H9 (cell line): ENCODE measurements at regions not wholly inside any gene's neighbourhood (a gene's known extent, or its start where the extent isn't known, plus 50 kb on each side); places are given as distances from the start of the nearest gene placed in this dataset.

Experiments used
- DNase-seq: peaks from one replicate; pipeline ENCODE4 v3.0.0-alpha.2; 2017
- H2AFZ ChIP-seq: one replicate; pipeline ENCODE4 v1.6.1; 2013; ENCODE audit warnings: mild to moderate bottlenecking, low read length, control low read depth, moderate library complexity
- H2AK5ac ChIP-seq: 2 replicates; pipeline ENCODE4 v1.6.1; 2013; ENCODE audit warnings: low read length, control low read depth, mixed read lengths; ENCODE audit not compliant: insufficient read length
- H2BK120ac ChIP-seq: one replicate; pipeline ENCODE4 v1.6.1; 2013; ENCODE audit warnings: low read depth, mild to moderate bottlenecking, low read length, control low read depth, inconsistent platforms; ENCODE audit not compliant: poor library complexity, severe bottlenecking
- H2BK12ac ChIP-seq: 2 replicates; pipeline ENCODE4 v1.6.1; 2013; ENCODE audit warnings: low read length, control low read depth, mixed read lengths, low read depth; ENCODE audit not compliant: insufficient read length
- H2BK15ac ChIP-seq: 2 replicates; pipeline ENCODE4 v1.6.1; 2013; ENCODE audit warnings: low read depth, low read length, control low read depth
- H2BK20ac ChIP-seq: one replicate; pipeline ENCODE4 v1.6.1; 2013; ENCODE audit warnings: low read depth, mild to moderate bottlenecking, low read length, control low read depth, inconsistent platforms; ENCODE audit not compliant: poor library complexity, severe bottlenecking
- H2BK5ac ChIP-seq: 2 replicates; pipeline ENCODE4 v1.6.1; 2013; ENCODE audit warnings: low read length, control low read depth, mixed read lengths; ENCODE audit not compliant: insufficient read length
- H3K14ac ChIP-seq: 2 replicates; pipeline ENCODE4 v1.6.1; 2013; ENCODE audit warnings: low read length, control low read depth; ENCODE audit not compliant: insufficient read depth
- H3K18ac ChIP-seq: 2 replicates; pipeline ENCODE4 v1.6.1; 2013; ENCODE audit warnings: low read depth, mild to moderate bottlenecking, mixed read lengths, low read length, control low read depth; ENCODE audit not compliant: insufficient read length
- H3K23ac ChIP-seq: 2 replicates; pipeline ENCODE4 v1.6.1; 2013; ENCODE audit warnings: low read length, control low read depth, mixed read lengths, low read depth; ENCODE audit not compliant: insufficient read length
- H3K23me2 ChIP-seq: 2 replicates; pipeline ENCODE4 v1.6.1; 2013; ENCODE audit warnings: low read depth, mild to moderate bottlenecking, mixed read lengths, low read length, control low read depth; ENCODE audit not compliant: insufficient read length, poor library complexity, severe bottlenecking
- H3K27ac ChIP-seq: 2 replicates; pipeline ENCODE4 v1.5.1; 2013; ENCODE audit warnings: low read length, control low read depth, mixed read lengths, low read depth; ENCODE audit not compliant: insufficient read length
- H3K27me3 ChIP-seq: 2 replicates; pipeline ENCODE4 v1.6.1; 2013; ENCODE audit warnings: low read length, control low read depth, inconsistent platforms; ENCODE audit not compliant: insufficient read depth
- H3K4ac ChIP-seq: 2 replicates; pipeline ENCODE4 v1.6.1; 2013; ENCODE audit warnings: low read depth, mild to moderate bottlenecking, control low read depth, inconsistent platforms, low read length, moderate library complexity
- H3K4me1 ChIP-seq: 2 replicates; pipeline ENCODE4 v1.6.1; 2013; ENCODE audit warnings: low read length, control low read depth, inconsistent platforms; ENCODE audit not compliant: insufficient read depth
- H3K4me2 ChIP-seq: 2 replicates; pipeline ENCODE4 v1.6.1; 2013; ENCODE audit warnings: low read length, control low read depth, mixed read lengths; ENCODE audit not compliant: insufficient read length, insufficient read depth
- H3K56ac ChIP-seq: 2 replicates; pipeline ENCODE4 v1.6.1; 2013; ENCODE audit warnings: low read depth, mild to moderate bottlenecking, mixed read lengths, low read length, control low read depth; ENCODE audit not compliant: insufficient read length
- H3K79me1 ChIP-seq: 2 replicates; pipeline ENCODE4 v1.6.1; 2013; ENCODE audit warnings: low read depth, mild to moderate bottlenecking, moderate library complexity, low read length, control low read depth, inconsistent platforms; ENCODE audit not compliant: insufficient read depth, poor library complexity, severe bottlenecking
- H3K79me2 ChIP-seq: 2 replicates; pipeline ENCODE4 v1.6.1; 2013; ENCODE audit warnings: low read length, control low read depth, inconsistent platforms; ENCODE audit not compliant: insufficient read depth
- H3K9ac ChIP-seq: 2 replicates; pipeline ENCODE4 v1.6.1; 2013; ENCODE audit warnings: low read length, control low read depth, mixed read lengths; ENCODE audit not compliant: insufficient read length; ENCODE audit errors: extremely low read depth
- H3K9me3 ChIP-seq: one replicate; pipeline ENCODE4 v1.6.1; 2013; ENCODE audit warnings: low read depth, low read length, inconsistent platforms; ENCODE audit not compliant: control insufficient read depth
- H3T11ph ChIP-seq: one replicate; pipeline ENCODE4 v1.6.1; 2013; ENCODE audit warnings: mild to moderate bottlenecking, low read length, control low read depth, inconsistent platforms
- H4K20me1 ChIP-seq: one replicate; pipeline ENCODE4 v1.6.1; 2013; ENCODE audit not compliant: control insufficient read depth, insufficient read length, insufficient read depth
- H4K5ac ChIP-seq: 2 replicates; pipeline ENCODE4 v1.6.1; 2013; ENCODE audit warnings: low read depth, mild to moderate bottlenecking, mixed read lengths, low read length, control low read depth; ENCODE audit not compliant: insufficient read length
- H4K8ac ChIP-seq: replicated peaks from 2 replicates; pipeline ENCODE4 v1.6.1; 2013; ENCODE audit warnings: low read length, control low read depth, mixed read lengths, low read depth; ENCODE audit not compliant: insufficient read length
- H4K91ac ChIP-seq: 2 replicates; pipeline ENCODE4 v1.6.1; 2013; ENCODE audit warnings: low read depth, mild to moderate bottlenecking, moderate library complexity, mixed read lengths, low read length, control low read depth; ENCODE audit not compliant: insufficient read length
- H3K27ac Mint-ChIP-seq, 3 experiments: 2 replicates in 2 of 3; 3 replicates in 1 of 3; pipeline ENCODE4 v1.8.0; 2020 to 2021; ENCODE audit warnings: mixed read lengths in 3 of 3, mild to moderate bottlenecking in 1 of 3, moderate library complexity in 1 of 3
- H3K27me3 Mint-ChIP-seq: 2 replicates; pipeline ENCODE4 v1.8.0; 2021; ENCODE audit warnings: low read depth, mild to moderate bottlenecking, moderate library complexity, mixed read lengths
- H3K36me3 Mint-ChIP-seq, 3 experiments: 2 replicates in 2 of 3; 3 replicates in 1 of 3; pipeline ENCODE4 v1.8.0; 2020 to 2021; ENCODE audit warnings: low read depth in 3 of 3, mixed read lengths in 3 of 3; ENCODE audit not compliant: insufficient read depth in 1 of 3
- H3K4me1 Mint-ChIP-seq, 2 experiments: 2 replicates each; pipeline ENCODE4 v1.8.0; 2020; ENCODE audit warnings: mixed read lengths in 2 of 2
- H3K4me3 Mint-ChIP-seq, 2 experiments: 2 replicates in 1 of 2; 3 replicates in 1 of 2; pipeline ENCODE4 v1.8.0; 2020 to 2021; ENCODE audit warnings: mild to moderate bottlenecking in 2 of 2, mixed read lengths in 2 of 2, moderate library complexity in 1 of 2
- H3K9me3 Mint-ChIP-seq, 2 experiments: 2 replicates in 1 of 2; 3 replicates in 1 of 2; pipeline ENCODE4 v1.8.0; 2020; ENCODE audit warnings: mild to moderate bottlenecking in 2 of 2, mixed read lengths in 2 of 2, moderate library complexity in 1 of 2
- CTCF ChIP-seq: fragments of 200-600 bp; sonication (generic); conservative IDR thresholded peaks from 3 replicates; pipeline ENCODE4 v1.8.0; 2021; ENCODE audit warnings: antibody characterized with exemption, mild to moderate bottlenecking
- WGBS: extraction: QIAGEN DNeasy Blood & Tissue Kit; methylation state at CpG from one replicate; pipeline ENCODE4 v1.1.7; 2013; ENCODE audit warnings: missing lambda C conversion rate, low lambda C conversion rate, mixed read lengths; ENCODE audit not compliant: insufficient read length; ENCODE audit errors: extremely low coverage; 5-methylcytosine and 5-hydroxymethylcytosine counted together

GRCh38 chr13:82593239-82593638 lies 1289.0 kb downstream of the SLITRK1 start:
- H3K27me3 ChIP-seq = peaks cover 18% of the 10 kb centered on the region; the same call in 1 of the 2 replicates

More at GRCh38 chr13:82593239-82593638, 1289.0 kb downstream of the SLITRK1 start:
- Histone ChIP-seq H2BK5ac (no peak overlapping the region), H3K56ac (no peak overlapping the region), H2BK20ac (no peak overlapping the region), H3K4ac (no peak overlapping the region), H3K79me1 (no peaks in the 10 kb centered on the region), H4K8ac (no peak overlapping the region), H4K20me1 (no peaks in the 10 kb centered on the region), H3K9me3 (no peaks in the 10 kb centered on the region), H3K4me1 (no peaks in the 10 kb centered on the region), H2BK15ac (no peak overlapping the region), H2AK5ac (no peak overlapping the region), H3K23ac (no peak overlapping the region), H3K23me2 (no peaks in the 10 kb centered on the region), H2BK12ac (no peak overlapping the region), H3K9ac (no peak overlapping the region), H2BK120ac (no peak overlapping the region), H3K18ac (no peak overlapping the region), H3K4me2 (no peak overlapping the region), H3K79me2 (no peaks in the 10 kb centered on the region), H4K5ac (no peak overlapping the region), H4K91ac (no peak overlapping the region), H2AFZ (no peak overlapping the region), H3K27ac (no peak overlapping the region), H3K14ac (no peak overlapping the region), H3T11ph (no peak overlapping the region)
- DNase-seq = no peak
- Mint-ChIP-seq H3K36me3 (peaks cover 0 to 8% (median 0%) of the 10 kb centered on the region in 3 experiments; a peak in 3 of 7 replicates), H3K27me3 (peaks cover 86% of the 10 kb centered on the region), H3K9me3 (peaks cover 4 to 33% of the 10 kb centered on the region in 2 experiments; a peak in 3 of 5 replicates), H3K4me1 (0 out of 4 replicates have a peak, but pooled peaks cover 2 to 4% of the 10 kb centered on the region in 2 experiments), H3K27ac (no peak overlapping the region), H3K4me3 (no peak overlapping the region)
- no peak for TF ChIP-seq CTCF
- no CpG with 5 or more reads among the region's 1 CpG for WGBS
